CD4-positive, alpha-beta T cell (primary cell): ENCODE measurements at regions not wholly inside any gene's neighbourhood (a gene's known extent, or its start where the extent isn't known, plus 50 kb on each side); places are given as distances from the start of the nearest gene placed in this dataset.
"Not testable (repeated sequence)": the region's sequence is repeated elsewhere in the genome, so short reads cannot be mapped to it uniquely, and the experiment has no call there.

ENCODE experiments used
- ATAC-seq: fragments of 200-7000 bp; cut with Tn5 transposase; one replicate; pipeline ENCODE4 v1.10.0; 2022; ENCODE audit warnings: mild to moderate bottlenecking; ENCODE audit not compliant: poor library complexity
- CTCF ChIA-PET: fragments of 350-600 bp; sonication (Branson Sonifier 250); formaldehyde crosslinking; loops from one replicate; lab custom pipeline; 2021; ENCODE audit warnings: antibody characterized with exemption, inconsistent platforms; lab: Charles Lee
- POLR2A ChIA-PET: fragments of 350-600 bp; sonication (Branson Sonifier 250); formaldehyde crosslinking; loops from one replicate; lab custom pipeline; 2021; ENCODE audit warnings: antibody characterized with exemption, inconsistent platforms; lab: Charles Lee
- DNase-seq, 14 experiments: peaks; one replicate each; pipeline ENCODE4 v3.0.0-alpha.2; 2013 to 2020; ENCODE audit warnings: mixed read lengths in 2 of 14
- H3K27ac ChIP-seq, 2 donors: one replicate each; pipeline versions ENCODE4 v1.5.1 to v1.7.0; 2013; ENCODE audit warnings: low read length in 2 of 2, low read depth in 1 of 2, mild to moderate bottlenecking in 1 of 2
- H3K27me3 ChIP-seq, 2 experiments: 1 replicate in 1 of 2; 2 replicates in 1 of 2; pipeline versions ENCODE4 v1.6.1 to v1.7.0; 2013; ENCODE audit warnings: low read length in 2 of 2, control low read depth in 1 of 2, mild to moderate bottlenecking in 1 of 2, moderate library complexity in 1 of 2; ENCODE audit not compliant: insufficient read depth in 2 of 2, control insufficient read depth in 1 of 2
- H3K36me3 ChIP-seq: one replicate; pipeline ENCODE4 v1.6.1; 2013; ENCODE audit warnings: low read length, control low read depth; ENCODE audit not compliant: insufficient read depth
- H3K4me1 ChIP-seq: one replicate; pipeline ENCODE4 v1.6.1; 2013; ENCODE audit warnings: low read length, control low read depth; ENCODE audit not compliant: insufficient read depth
- H3K4me3 ChIP-seq: one replicate; pipeline ENCODE4 v1.5.1; 2013; ENCODE audit warnings: mild to moderate bottlenecking, low read length, moderate library complexity
- H3K9me3 ChIP-seq, 2 experiments: 1 replicate in 1 of 2; 2 replicates in 1 of 2; pipeline versions ENCODE4 v1.6.1 to v1.7.0; 2013; ENCODE audit warnings: low read length in 2 of 2, mild to moderate bottlenecking in 2 of 2, control low read depth in 1 of 2, moderate library complexity in 1 of 2; ENCODE audit not compliant: control insufficient read depth in 1 of 2, insufficient read depth in 1 of 2
- H3K27ac Mint-ChIP-seq: one replicate; pipeline ENCODE4 v1.8.0; 2020; ENCODE audit warnings: mixed read lengths
- H3K27me3 Mint-ChIP-seq: one replicate; pipeline ENCODE4 v1.8.0; 2021; ENCODE audit warnings: mixed read lengths
- H3K36me3 Mint-ChIP-seq: one replicate; pipeline ENCODE4 v1.8.0; 2021; ENCODE audit warnings: low read depth, mixed read lengths
- H3K4me1 Mint-ChIP-seq: one replicate; pipeline ENCODE4 v1.8.0; 2021; ENCODE audit warnings: low read depth, mixed read lengths
- H3K4me3 Mint-ChIP-seq: one replicate; pipeline ENCODE4 v1.8.0; 2020; ENCODE audit warnings: mild to moderate bottlenecking, mixed read lengths
- H3K9me3 Mint-ChIP-seq: one replicate; pipeline ENCODE4 v1.8.0; 2020; ENCODE audit warnings: mixed read lengths
- intact Hi-C, 2 experiments: fragments of 100-400 bp; cut with DNase I in 1 of 2; cut with micrococcal nuclease in 1 of 2; formaldehyde crosslinking; loops; one replicate each; pipeline versions ENCODE4 v1.15.1 to v1.9.0; 2023 to 2025; cut with DNase I, micrococcal nuclease
- TF ChIP-seq, protein P1 (sequence below): fragments of 200-600 bp; IDR thresholded peaks from one replicate; pipeline ENCODE4 v1.8.0; 2022; ENCODE audit warnings: antibody characterized with exemption, mild to moderate bottlenecking

DNA sequence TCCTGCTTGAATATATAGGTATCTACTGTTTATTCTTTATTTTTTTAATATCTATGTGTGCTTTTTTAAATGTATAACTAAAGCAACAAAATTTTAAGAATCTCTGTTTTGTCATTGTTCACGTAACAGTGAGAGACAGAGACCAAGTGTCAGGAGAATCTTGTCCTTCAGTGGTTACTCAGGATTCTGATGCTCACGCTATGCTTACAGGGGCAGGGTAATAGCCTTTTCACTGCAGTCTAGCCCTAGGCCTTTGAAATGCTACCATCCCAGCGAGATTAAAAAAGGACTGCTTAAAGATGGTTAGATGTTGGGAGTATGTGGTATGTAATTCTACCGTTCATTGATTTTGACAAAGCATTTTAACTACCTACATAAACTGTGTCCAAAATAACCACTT lies 71.6 kb upstream of the EGFR start:
- ChIA-PET POLR2A (no interaction called here), CTCF (no interaction called here)
- Mint-ChIP-seq H3K9me3 (peaks cover 10% of the 10 kb centered on the region), H3K27ac (no peak overlapping the region), H3K4me3 (no peak overlapping the region), H3K36me3 (no peaks in the 10 kb centered on the region), H3K4me1 (no peaks in the 10 kb centered on the region), H3K27me3 (no peaks in the 10 kb centered on the region)
- DNase-seq = no peak
- no peak for ATAC-seq
- H3K9me3 ChIP-seq = no peaks in the 10 kb centered on the region
- H3K4me3 ChIP-seq = no peak overlapping the region
- H3K27ac ChIP-seq = no peak overlapping the region
- TF ChIP-seq, protein P1, sequence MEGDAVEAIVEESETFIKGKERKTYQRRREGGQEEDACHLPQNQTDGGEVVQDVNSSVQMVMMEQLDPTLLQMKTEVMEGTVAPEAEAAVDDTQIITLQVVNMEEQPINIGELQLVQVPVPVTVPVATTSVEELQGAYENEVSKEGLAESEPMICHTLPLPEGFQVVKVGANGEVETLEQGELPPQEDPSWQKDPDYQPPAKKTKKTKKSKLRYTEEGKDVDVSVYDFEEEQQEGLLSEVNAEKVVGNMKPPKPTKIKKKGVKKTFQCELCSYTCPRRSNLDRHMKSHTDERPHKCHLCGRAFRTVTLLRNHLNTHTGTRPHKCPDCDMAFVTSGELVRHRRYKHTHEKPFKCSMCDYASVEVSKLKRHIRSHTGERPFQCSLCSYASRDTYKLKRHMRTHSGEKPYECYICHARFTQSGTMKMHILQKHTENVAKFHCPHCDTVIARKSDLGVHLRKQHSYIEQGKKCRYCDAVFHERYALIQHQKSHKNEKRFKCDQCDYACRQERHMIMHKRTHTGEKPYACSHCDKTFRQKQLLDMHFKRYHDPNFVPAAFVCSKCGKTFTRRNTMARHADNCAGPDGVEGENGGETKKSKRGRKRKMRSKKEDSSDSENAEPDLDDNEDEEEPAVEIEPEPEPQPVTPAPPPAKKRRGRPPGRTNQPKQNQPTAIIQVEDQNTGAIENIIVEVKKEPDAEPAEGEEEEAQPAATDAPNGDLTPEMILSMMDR = no peak
- intact Hi-C loops = no loop called here
- H3K36me3 ChIP-seq = no peaks in the 10 kb centered on the region
- H3K4me1 ChIP-seq = no peaks in the 10 kb centered on the region
- H3K27me3 ChIP-seq = no peaks in the 10 kb centered on the region

- H3K4me1 Mint-ChIP-seq, H3K27ac Mint-ChIP-seq, H3K27me3 ChIP-seq, H3K9me3 Mint-ChIP-seq, ATAC-seq, CTCF ChIA-PET, H3K27ac ChIP-seq, DNase-seq, H3K4me3 ChIP-seq, H3K36me3 Mint-ChIP-seq, H3K4me1 ChIP-seq, H3K36me3 ChIP-seq, H3K27me3 Mint-ChIP-seq, H3K9me3 ChIP-seq, POLR2A ChIA-PET, H3K4me3 Mint-ChIP-seq: not testable (repeated sequence)
- intact Hi-C loops = loop anchor here in 1 of 2 experiments (1.0 kb wide), 1 partner anchor 9 kb away; no protein-coding TSS in a partner anchor
Measured at GRCh38 chr7:54949514-54949913, 69.3 kb upstream of the EGFR start.

DNA sequence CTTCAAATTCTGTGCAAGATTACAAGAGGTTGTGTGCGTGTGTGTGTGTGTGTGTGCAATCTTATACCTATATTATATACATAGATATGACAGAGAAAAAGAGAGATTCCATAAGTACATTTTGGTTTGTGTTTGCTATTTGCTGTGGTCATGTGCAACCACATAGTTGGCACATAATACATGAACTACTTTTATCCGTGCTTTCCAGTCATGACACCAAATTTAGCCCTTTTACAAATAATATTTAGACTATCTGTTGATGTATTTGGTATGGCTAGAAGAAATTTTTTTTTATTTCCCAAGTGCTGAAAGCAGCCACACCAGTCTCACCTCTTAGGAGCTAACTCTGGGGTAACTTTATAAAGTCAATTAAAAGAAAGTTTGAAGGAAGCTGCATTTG lies 63.5 kb upstream of the EGFR start:
- Histone ChIP-seq H3K27ac (no peak overlapping the region), H3K27me3 (peaks cover 0 to 2% of the 10 kb centered on the region in 2 experiments), H3K9me3 (peaks cover 0 to 11% of the 10 kb centered on the region in 2 experiments), H3K36me3 (no peaks in the 10 kb centered on the region), H3K4me1 (no peaks in the 10 kb centered on the region), H3K4me3 (no peak overlapping the region)
- ATAC-seq (no peak), DNase-seq (no peak)
- no peaks in the 10 kb centered on the region for H3K36me3 Mint-ChIP-seq
- H3K4me3 Mint-ChIP-seq = no peak overlapping the region
- H3K27me3 Mint-ChIP-seq = peaks cover 7% of the 10 kb centered on the region
- H3K27ac Mint-ChIP-seq = no peak overlapping the region
- intact Hi-C loops = no loop called here
- CTCF ChIA-PET = interaction anchor here (0.8 kb wide), 1 partner anchor 9 kb away, joined by 3 read pairs; no protein-coding TSS in a partner anchor
- POLR2A ChIA-PET = no interaction called here
- peaks cover 7% of the 10 kb centered on the region for H3K9me3 Mint-ChIP-seq
- no peaks in the 10 kb centered on the region for H3K4me1 Mint-ChIP-seq
- TF ChIP-seq, protein P1 = no peak

DNA sequence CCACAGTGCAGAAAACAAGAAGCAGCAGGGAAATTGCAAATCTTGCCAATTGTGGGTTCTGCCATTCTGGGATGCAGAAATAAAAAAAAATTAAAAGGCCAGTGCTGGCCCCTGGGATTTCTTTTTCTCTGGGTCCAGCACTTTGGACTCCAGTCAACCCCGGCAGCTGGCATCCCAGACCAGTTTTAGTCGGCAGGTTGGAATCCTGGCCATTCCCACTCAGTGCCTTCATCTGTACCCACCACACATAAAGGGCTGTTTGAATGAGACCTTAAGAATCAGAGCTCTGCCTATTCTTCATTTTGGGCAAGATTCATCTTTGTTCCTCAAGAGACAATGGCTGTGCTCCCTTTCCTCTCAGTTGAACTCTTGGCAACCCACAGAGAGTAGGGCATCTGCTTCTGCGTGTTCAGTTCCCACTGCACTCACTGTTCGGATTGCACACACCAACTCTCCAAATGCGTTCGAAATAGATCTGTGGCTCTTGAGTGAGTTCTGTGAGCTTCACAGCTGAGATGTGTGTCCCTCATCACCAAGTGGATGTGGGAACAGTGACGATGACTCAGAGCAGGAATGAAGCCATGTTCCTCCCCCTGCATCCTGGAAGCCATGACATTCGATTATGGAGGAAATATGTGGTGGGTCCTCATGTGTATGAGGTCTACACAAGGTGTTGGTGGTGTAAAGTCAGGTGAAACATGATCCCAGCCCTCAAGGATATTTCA lies 63.0 kb upstream of the EGFR start:
- Mint-ChIP-seq H3K27me3 (peaks cover 13% of the 10 kb centered on the region), H3K4me3 (no peak overlapping the region), H3K4me1 (no peaks in the 10 kb centered on the region), H3K9me3 (peaks cover 5% of the 10 kb centered on the region), H3K27ac (no peak overlapping the region), H3K36me3 (no peaks in the 10 kb centered on the region)
- ChIA-PET POLR2A (no interaction called here), CTCF (no interaction called here)
- ATAC-seq (no peak), DNase-seq (no peak)
- H3K36me3 ChIP-seq = no peaks in the 10 kb centered on the region
- intact Hi-C loops = no loop called here
- peaks cover 0 to 2% of the 10 kb centered on the region in 2 experiments for H3K27me3 ChIP-seq
- H3K27ac ChIP-seq = no peak overlapping the region
- H3K4me3 ChIP-seq = no peak overlapping the region
- TF ChIP-seq, protein P1 = no peak
- H3K4me1 ChIP-seq = no peaks in the 10 kb centered on the region
- peaks cover 0 to 11% of the 10 kb centered on the region in 2 experiments for H3K9me3 ChIP-seq
